ENCODE measurements at regions not wholly inside any gene's neighbourhood (a gene's known extent, or its start where the extent isn't known, plus 50 kb on each side); places are given as distances from the start of the nearest gene placed in this dataset.
"Not testable (repeated sequence)": the region's sequence is repeated elsewhere in the genome, so short reads cannot be mapped to it uniquely, and the experiment has no call there.

DNA sequence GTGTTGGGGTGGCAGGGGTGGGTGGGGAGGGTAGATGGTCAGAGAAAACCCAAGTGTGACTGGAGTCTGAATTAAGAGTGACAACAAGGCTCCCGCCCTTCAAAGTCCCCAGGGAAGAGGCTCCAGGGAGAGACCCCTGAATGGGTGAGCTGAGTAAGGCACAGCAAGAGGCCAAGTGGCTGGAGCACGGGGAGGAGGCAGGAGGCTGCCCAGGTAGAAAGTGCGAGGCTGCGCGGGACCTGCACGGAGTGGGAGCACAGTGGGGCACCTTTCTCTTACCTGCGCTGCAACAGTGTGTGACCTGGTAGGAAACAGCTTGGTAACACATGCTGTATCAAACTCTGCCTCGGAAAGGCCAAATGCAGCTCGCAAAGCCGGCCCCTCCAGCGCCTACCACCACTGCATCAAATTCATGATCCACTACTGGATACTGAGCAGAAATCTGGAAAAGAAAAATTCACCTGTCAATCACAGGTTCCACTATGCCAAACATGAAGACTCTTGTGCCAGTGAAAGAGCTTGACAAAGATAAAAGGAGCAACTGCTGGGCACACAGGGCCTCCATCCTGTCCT, 77.1 kb upstream of the TNK2 start:
- TF ChIP-seq, protein P1, sequence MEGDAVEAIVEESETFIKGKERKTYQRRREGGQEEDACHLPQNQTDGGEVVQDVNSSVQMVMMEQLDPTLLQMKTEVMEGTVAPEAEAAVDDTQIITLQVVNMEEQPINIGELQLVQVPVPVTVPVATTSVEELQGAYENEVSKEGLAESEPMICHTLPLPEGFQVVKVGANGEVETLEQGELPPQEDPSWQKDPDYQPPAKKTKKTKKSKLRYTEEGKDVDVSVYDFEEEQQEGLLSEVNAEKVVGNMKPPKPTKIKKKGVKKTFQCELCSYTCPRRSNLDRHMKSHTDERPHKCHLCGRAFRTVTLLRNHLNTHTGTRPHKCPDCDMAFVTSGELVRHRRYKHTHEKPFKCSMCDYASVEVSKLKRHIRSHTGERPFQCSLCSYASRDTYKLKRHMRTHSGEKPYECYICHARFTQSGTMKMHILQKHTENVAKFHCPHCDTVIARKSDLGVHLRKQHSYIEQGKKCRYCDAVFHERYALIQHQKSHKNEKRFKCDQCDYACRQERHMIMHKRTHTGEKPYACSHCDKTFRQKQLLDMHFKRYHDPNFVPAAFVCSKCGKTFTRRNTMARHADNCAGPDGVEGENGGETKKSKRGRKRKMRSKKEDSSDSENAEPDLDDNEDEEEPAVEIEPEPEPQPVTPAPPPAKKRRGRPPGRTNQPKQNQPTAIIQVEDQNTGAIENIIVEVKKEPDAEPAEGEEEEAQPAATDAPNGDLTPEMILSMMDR (IDR thresholded peaks at IDR 0.05), result not testable (repeated sequence)
- TF ChIP-seq, protein P2, sequence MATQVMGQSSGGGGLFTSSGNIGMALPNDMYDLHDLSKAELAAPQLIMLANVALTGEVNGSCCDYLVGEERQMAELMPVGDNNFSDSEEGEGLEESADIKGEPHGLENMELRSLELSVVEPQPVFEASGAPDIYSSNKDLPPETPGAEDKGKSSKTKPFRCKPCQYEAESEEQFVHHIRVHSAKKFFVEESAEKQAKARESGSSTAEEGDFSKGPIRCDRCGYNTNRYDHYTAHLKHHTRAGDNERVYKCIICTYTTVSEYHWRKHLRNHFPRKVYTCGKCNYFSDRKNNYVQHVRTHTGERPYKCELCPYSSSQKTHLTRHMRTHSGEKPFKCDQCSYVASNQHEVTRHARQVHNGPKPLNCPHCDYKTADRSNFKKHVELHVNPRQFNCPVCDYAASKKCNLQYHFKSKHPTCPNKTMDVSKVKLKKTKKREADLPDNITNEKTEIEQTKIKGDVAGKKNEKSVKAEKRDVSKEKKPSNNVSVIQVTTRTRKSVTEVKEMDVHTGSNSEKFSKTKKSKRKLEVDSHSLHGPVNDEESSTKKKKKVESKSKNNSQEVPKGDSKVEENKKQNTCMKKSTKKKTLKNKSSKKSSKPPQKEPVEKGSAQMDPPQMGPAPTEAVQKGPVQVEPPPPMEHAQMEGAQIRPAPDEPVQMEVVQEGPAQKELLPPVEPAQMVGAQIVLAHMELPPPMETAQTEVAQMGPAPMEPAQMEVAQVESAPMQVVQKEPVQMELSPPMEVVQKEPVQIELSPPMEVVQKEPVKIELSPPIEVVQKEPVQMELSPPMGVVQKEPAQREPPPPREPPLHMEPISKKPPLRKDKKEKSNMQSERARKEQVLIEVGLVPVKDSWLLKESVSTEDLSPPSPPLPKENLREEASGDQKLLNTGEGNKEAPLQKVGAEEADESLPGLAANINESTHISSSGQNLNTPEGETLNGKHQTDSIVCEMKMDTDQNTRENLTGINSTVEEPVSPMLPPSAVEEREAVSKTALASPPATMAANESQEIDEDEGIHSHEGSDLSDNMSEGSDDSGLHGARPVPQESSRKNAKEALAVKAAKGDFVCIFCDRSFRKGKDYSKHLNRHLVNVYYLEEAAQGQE (IDR thresholded peaks at IDR 0.05; ENCODE audit: insufficient read depth in 1 of 2, low read depth in 2 of 2, low read length in 1 of 2), result not testable (repeated sequence)
- TF ChIP-seq SIN3A (IDR thresholded peaks at IDR 0.05; ENCODE audit: borderline replicate concordance, insufficient read depth, low read depth, low read length); POLR2AphosphoS5 (IDR thresholded peaks at IDR 0.05; ENCODE audit: low read depth, low read length): not testable (repeated sequence)

Data from Panc1 (cell line).